ENCODE measurements at regions not wholly inside any gene's neighbourhood (a gene's known extent, or its start where the extent isn't known, plus 50 kb on each side); places are given as distances from the start of the nearest gene placed in this dataset.
"Not testable (repeated sequence)": the region's sequence is repeated elsewhere in the genome, so short reads cannot be mapped to it uniquely, and the experiment has no call there.

GRCh38 chr3:192968901-192969300 is 51.2 kb upstream of the MB21D2 start:
- not testable (repeated sequence) for FAIRE-seq

GRCh38 chr3:192980632-192981031 is 63.0 kb upstream of the MB21D2 start:
- DNase-seq (ENCODE audit: extremely low spot score, insufficient read length, low read depth) (no peak), FAIRE-seq (no peak)

More at GRCh38 chr3:192968901-192969300, 51.2 kb upstream of the MB21D2 start:
- DNase-seq (ENCODE audit: extremely low spot score, insufficient read length, low read depth): not testable (repeated sequence)

GRCh38 chr3:192986379-192986778 is 68.7 kb upstream of the MB21D2 start:
- FAIRE-seq (no peak), DNase-seq (ENCODE audit: extremely low spot score, insufficient read length, low read depth) (no peak)

GRCh38 chr3:192991356-192991755 is 73.7 kb upstream of the MB21D2 start:
- no peak for DNase-seq (ENCODE audit: extremely low spot score, insufficient read length, low read depth)
- no peak for FAIRE-seq

GRCh38 chr3:192992361-192992760 is 74.7 kb upstream of the MB21D2 start:
- no peak for FAIRE-seq
- DNase-seq (ENCODE audit: extremely low spot score, insufficient read length, low read depth): no peak

DNA sequence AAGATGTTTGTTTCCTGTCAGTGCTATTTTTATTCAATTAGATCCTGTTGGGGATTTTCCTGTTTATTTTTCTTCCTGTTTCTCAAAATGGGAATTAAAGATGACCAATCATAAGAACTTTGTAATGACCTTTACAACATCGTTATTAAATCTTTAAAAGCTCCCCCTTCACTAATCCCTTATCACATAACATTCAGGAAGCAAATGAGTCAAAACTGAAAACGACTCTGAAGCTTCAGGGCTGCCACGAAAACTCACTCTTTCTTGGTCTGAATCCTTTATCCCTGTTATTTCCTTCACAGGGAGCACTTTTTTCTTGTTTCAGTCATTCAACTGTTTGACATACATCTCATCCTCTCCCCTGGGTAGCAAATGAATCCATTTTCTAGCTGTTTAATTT is 75.8 kb upstream of the MB21D2 start:
- FAIRE-seq (peak; percentile 74), DNase-seq (ENCODE audit: extremely low spot score, insufficient read length, low read depth) (no peak)

DNA sequence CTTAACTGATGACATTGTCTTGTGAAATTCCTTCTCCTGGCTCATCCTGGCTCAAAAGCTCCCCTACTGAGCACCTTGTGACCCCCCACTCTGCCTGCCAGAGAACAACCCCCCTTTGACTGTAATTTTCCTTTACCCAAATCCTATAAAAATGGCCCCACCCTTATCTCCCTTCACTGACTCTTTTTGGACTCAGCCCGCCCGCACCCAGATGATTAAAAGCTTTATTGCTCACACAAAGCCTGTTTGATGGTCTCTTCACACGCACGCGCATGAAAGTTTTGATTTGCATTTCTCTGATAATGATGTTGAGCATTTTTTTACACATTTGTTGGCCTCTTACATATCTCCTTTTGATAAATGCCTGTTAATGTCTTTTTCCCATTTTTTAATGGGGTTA is 83.5 kb upstream of the MB21D2 start:
- not testable (repeated sequence) for DNase-seq (ENCODE audit: extremely low spot score, insufficient read length, low read depth)

GRCh38 chr3:193003624-193004023 is 86.0 kb upstream of the MB21D2 start:
- FAIRE-seq; DNase-seq (ENCODE audit: extremely low spot score, insufficient read length, low read depth): not testable (repeated sequence)

More for the DNA sequence above, 83.5 kb upstream of the MB21D2 start:
- FAIRE-seq: not testable (repeated sequence)

GRCh38 chr3:193008654-193009053 is 91.0 kb upstream of the MB21D2 start:
- FAIRE-seq: peak; percentile 12

DNA sequence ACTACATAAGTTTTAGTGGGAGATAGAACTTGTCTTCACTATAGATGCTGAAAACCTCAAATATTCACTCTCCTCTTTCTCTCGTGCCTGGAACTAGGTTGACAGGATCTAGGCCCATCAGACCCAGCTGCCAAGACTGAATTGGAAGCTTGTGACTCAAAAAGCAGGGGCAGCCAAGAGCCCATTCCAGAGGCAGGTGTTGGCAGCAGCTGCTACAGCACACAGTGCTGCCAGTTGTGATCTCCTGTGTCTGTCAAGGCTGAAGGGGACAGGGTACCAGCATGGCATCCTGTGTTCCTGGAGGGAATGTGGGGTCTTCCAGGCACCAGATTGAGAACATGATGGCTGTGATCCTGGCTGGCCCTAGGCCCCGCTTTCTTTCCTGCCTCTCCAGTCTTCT is 92.5 kb upstream of the MB21D2 start:
- FAIRE-seq (no peak), DNase-seq (ENCODE audit: extremely low spot score, insufficient read length, low read depth) (no peak)

More at GRCh38 chr3:193008654-193009053, 91.0 kb upstream of the MB21D2 start:
- no peak for DNase-seq (ENCODE audit: extremely low spot score, insufficient read length, low read depth)

DNA sequence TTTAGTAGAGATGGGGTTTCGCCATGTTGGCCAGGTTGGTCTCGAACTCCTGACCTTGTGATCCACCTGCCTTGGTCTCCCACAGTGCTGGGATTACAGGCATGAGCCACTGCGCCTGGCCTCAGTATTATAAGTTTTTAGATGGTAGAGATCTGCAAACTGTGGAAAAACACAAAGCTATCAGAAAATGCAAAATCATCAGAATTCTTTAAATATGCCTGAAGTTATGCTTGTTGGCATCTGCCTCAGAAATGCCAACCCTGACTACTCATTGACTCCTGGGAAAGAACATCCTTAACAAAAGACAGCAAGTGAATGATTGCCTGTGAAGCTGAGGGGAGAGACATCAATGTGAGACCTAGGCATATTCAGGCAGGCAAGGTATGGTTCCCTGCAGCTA is 94.3 kb upstream of the MB21D2 start:
- DNase-seq (ENCODE audit: extremely low spot score, insufficient read length, low read depth) (no peak), FAIRE-seq (no peak)

GRCh38 chr3:193014902-193015301 is 97.2 kb upstream of the MB21D2 start:
- FAIRE-seq: no peak
- DNase-seq (ENCODE audit: extremely low spot score, insufficient read length, low read depth): no peak

GRCh38 chr3:193016437-193016901 is 98.8 kb upstream of the MB21D2 start:
- no peak for FAIRE-seq
- DNase-seq (ENCODE audit: extremely low spot score, insufficient read length, low read depth): no peak

DNA sequence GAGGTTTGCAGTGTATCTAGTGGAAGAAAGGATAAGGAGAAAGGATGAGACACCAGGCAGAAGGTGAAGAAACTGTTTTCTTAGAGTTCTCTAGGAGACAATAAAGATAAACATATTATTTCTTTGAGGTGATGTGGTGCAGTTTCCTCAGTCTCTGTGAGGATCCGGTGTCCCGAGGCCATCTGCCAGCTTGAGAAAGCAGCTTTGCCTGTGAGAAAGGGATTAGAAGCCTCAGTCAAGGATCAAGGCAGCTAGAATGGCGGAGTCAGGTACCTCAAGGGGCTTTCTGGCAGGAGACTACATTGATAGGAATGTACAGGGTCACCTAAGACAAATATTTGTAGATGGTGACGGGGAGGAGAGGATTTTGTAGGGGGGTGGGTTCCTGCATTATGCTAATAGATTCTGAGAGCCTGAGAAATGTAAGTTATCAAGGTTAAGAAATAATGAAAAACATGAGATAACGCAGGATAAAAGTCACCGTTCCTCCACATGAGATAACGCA is 103.9 kb upstream of the MB21D2 start:
- DNase-seq (ENCODE audit: extremely low spot score, insufficient read length, low read depth): no peak
- no peak for FAIRE-seq

DNA sequence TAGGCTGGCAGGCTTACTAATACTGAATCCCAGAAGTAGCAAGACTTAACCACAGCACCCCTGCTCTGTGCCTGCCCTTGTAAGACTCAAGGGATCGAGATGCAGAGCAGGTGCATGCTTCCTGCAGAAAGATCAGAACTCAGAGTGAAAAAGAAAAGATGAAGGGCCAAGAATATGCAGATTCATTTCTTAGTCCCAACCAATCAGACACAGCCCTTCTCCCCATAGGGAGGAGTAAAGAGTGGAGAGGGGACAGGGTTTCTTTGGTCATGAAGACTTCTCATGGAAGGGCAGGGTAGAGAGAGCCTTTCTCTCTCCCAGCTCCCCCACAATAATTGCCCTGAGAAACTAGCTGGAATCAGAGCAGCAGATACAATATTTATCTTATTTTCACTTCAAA is 105.6 kb upstream of the MB21D2 start:
- FAIRE-seq (no peak), DNase-seq (ENCODE audit: extremely low spot score, insufficient read length, low read depth) (no peak)

- FAIRE-seq: no peak
- DNase-seq (ENCODE audit: extremely low spot score, insufficient read length, low read depth): no peak
Measured at GRCh38 chr3:193028258-193028657, 110.6 kb upstream of the MB21D2 start.

DNA sequence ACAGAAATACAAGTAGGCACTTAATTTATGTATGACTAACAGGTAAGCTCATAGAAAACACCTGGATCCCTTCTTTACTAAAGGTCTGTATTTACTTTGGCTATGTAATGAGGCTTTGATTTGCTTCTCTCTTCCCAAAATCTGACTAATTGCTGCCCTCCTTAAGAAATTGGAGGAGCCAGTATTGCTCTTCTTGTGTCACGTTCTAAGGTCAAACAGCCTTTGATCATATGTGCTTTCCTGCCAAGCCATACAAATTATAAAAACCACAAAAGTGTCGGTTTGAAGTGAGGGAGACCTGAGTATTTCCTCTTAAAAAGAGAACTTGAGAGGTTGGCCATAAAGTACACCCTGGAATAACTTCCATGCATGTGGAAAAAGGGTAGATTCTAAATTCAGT is 112.1 kb upstream of the MB21D2 start:
- DNase-seq (ENCODE audit: extremely low spot score, insufficient read length, low read depth) (no peak), FAIRE-seq (no peak)

- FAIRE-seq (peak; percentile 57), DNase-seq (ENCODE audit: extremely low spot score, insufficient read length, low read depth) (no peak)
Measured at GRCh38 chr3:193030276-193030675, 112.6 kb upstream of the MB21D2 start.

DNA sequence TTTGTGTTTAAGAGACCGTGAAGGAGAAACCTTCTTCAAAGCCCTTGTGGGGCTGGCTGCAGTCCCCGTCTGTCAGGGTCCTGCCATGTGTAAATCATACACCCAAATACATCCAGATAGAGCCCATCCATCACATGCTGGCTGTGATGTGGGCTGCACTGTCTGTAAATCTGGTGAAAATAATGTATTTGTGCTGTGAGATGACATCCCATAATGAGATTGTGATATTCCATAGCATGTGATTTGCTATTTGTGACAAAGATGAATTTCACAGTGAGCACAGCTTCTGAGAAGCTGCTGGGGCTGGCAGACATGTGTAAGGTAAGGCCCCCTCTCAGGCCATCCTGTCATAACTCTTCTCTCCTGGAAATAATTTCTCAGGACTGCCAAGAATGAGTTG is 114.3 kb upstream of the MB21D2 start:
- DNase-seq (ENCODE audit: extremely low spot score, insufficient read length, low read depth) (no peak), FAIRE-seq (no peak)

GRCh38 chr3:193033226-193033780 is 115.6 kb upstream of the MB21D2 start:
- DNase-seq (ENCODE audit: extremely low spot score, insufficient read length, low read depth) (no peak), FAIRE-seq (no peak)

- not testable (repeated sequence) for FAIRE-seq; DNase-seq (ENCODE audit: extremely low spot score, insufficient read length, low read depth)
Measured at GRCh38 chr3:193037828-193038227, 120.2 kb upstream of the MB21D2 start.

GRCh38 chr3:193039058-193039457 is 121.4 kb upstream of the MB21D2 start:
- DNase-seq (ENCODE audit: extremely low spot score, insufficient read length, low read depth) (no peak), FAIRE-seq (no peak)
